DND-41 (cell line): ENCODE measurements at regions not wholly inside any gene's neighbourhood (a gene's known extent, or its start where the extent isn't known, plus 50 kb on each side); places are given as distances from the start of the nearest gene placed in this dataset.

Experiments
- CTCF ChIP-seq: IDR thresholded peaks from 2 replicates; pipeline ENCODE4 v1.5.1; 2012; ENCODE audit warnings: borderline replicate concordance, low read length, moderate library complexity, mild to moderate bottlenecking; ENCODE audit not compliant: poor library complexity, severe bottlenecking; ENCODE audit errors: extremely low read depth
- EZH2 ChIP-seq: IDR thresholded peaks from 3 replicates; pipeline ENCODE4 v1.6.1; 2012; ENCODE audit warnings: borderline replicate concordance, low read depth, mild to moderate bottlenecking, moderate library complexity, low read length, inconsistent platforms; ENCODE audit not compliant: severe bottlenecking

- TF ChIP-seq CTCF (no peak), EZH2 (no peak)
Measured at GRCh38 chr5:7315118-7315517, 80.8 kb upstream of the ADCY2 start.
